ENCODE measurements at regions not wholly inside any gene's neighbourhood (a gene's known extent, or its start where the extent isn't known, plus 50 kb on each side); places are given as distances from the start of the nearest gene placed in this dataset.
"Not testable (repeated sequence)": the region's sequence is repeated elsewhere in the genome, so short reads cannot be mapped to it uniquely, and the experiment has no call there.

- TF ChIP-seq ZNF274 (IDR thresholded peaks at IDR 0.05; ENCODE audit: low read depth, low read length); YY1 (IDR thresholded peaks at IDR 0.05; ENCODE audit: insufficient read depth, insufficient read length): not testable (repeated sequence)
These were observed 1096.6 kb downstream of the UQCRFS1 start for GRCh38 chr19:28116379-28116778.

All from NT2/D1 (cell line).